NCI-H2227 (cell line): ENCODE measurements at regions not wholly inside any gene's neighbourhood (a gene's known extent, or its start where the extent isn't known, plus 50 kb on each side); places are given as distances from the start of the nearest gene placed in this dataset.
A peak's percentile ranks its signal among the peaks of the same experiment; 100 is the strongest.
"Not testable (repeated sequence)": the region's sequence is repeated elsewhere in the genome, so short reads cannot be mapped to it uniquely, and the experiment has no call there.

Experiments
- DNase-seq: peaks from one replicate; lab custom pipeline; 2025; ENCODE audit not compliant: unreplicated experiment; lab: John Stamatoyannopoulos, UW

- DNase-seq: no peak
Measured at GRCh38 chr12:3418609-3419390, 72.2 kb upstream of the PRMT8 start.

- peak; percentile 15 for DNase-seq
Measured at GRCh38 chr12:3419558-3419957, 71.4 kb upstream of the PRMT8 start.

- DNase-seq: no peak
Measured at GRCh38 chr12:3420693-3421092, 70.3 kb upstream of the PRMT8 start.

- DNase-seq: no peak
Measured at GRCh38 chr12:3421191-3421978, 69.6 kb upstream of the PRMT8 start.

GRCh38 chr12:3424796-3425195, 66.2 kb upstream of the PRMT8 start:
- DNase-seq: not testable (repeated sequence)

- DNase-seq: no peak
Measured at GRCh38 chr12:3427956-3428355, 63.0 kb upstream of the PRMT8 start.

- no peak for DNase-seq
Measured at GRCh38 chr12:3428631-3429030, 62.4 kb upstream of the PRMT8 start.

- DNase-seq: not testable (repeated sequence)
Measured at GRCh38 chr12:3429523-3429922, 61.5 kb upstream of the PRMT8 start.

- no peak for DNase-seq
Measured at GRCh38 chr12:3431686-3432085, 59.3 kb upstream of the PRMT8 start.

GRCh38 chr12:3432176-3432742, 58.7 kb upstream of the PRMT8 start:
- no peak for DNase-seq

- DNase-seq: no peak
Measured at GRCh38 chr12:3432868-3433267, 58.1 kb upstream of the PRMT8 start.

- DNase-seq: no peak
Measured at GRCh38 chr12:3436461-3437065, 54.4 kb upstream of the PRMT8 start.

GRCh38 chr12:3437986-3438385, 53.0 kb upstream of the PRMT8 start:
- DNase-seq: no peak

- no peak for DNase-seq
Measured at GRCh38 chr12:3438401-3438800, 52.6 kb upstream of the PRMT8 start.
